ENCODE measurements at regions not wholly inside any gene's neighbourhood (a gene's known extent, or its start where the extent isn't known, plus 50 kb on each side); places are given as distances from the start of the nearest gene placed in this dataset.

DNA sequence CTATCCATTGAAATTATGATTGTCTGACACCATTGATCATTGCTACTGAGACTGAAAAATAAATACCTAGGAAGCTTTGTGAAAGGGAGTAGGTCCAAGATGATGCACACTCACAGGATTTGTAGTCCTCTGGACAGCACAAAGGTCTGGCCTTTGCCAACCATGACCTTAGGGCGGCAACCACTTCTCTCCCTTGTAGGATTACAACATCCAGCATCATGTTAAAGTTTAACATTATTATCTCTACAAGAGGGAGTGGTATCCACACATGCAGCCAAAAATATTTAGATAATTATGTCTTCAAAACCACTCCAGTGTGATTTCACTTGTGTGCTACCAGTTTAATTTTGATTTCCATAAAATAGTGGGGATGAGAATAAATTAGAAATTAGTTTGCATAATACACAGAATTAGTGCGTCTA, 51.1 kb upstream of the NHSL1 start:
- H3K9ac ChIP-seq (ENCODE audit: low read length) = no peak overlapping the region
- no peaks in the 10 kb centered on the region for H3K9me3 ChIP-seq (ENCODE audit: low read length)
- H3K79me2 ChIP-seq (ENCODE audit: low read length) = no peaks in the 10 kb centered on the region

DNA sequence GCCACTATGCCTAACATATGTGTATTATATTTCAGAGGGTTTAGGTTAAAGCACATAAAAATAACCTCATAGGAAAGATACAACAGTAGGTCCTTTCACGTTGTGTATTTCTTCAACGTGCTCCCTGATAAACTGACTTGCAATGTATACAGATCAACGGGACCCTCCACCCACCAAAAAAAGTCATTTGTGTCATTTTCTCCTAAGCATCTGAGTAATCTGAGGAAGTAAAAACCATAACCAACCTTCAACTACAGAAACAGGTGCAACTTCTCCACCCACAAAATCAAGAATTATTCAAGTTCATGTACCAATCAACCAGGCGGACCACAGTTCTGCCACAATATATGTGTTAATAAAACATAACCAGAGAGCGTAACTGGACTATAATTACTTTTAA, 54.9 kb upstream of the NHSL1 start:
- no peaks in the 10 kb centered on the region for H3K27me3 ChIP-seq (ENCODE audit: low read length)
- no peaks in the 10 kb centered on the region for H3K9me3 ChIP-seq (ENCODE audit: low read length)
- H3K9me2 ChIP-seq (replicated peaks; ENCODE audit: insufficient read depth, low read length) = no peaks in the 10 kb centered on the region
- no peak overlapping the region for H3K27ac ChIP-seq (ENCODE audit: low read length)
- no peaks in the 10 kb centered on the region for H4K20me1 ChIP-seq (ENCODE audit: insufficient read depth, low read depth, low read length)
- H3K36me3 ChIP-seq (ENCODE audit: insufficient read depth, low read length) = no peaks in the 10 kb centered on the region
- no peak for DNase-seq
- H3K4me1 ChIP-seq (ENCODE audit: low read length) = peaks cover 4% of the 10 kb centered on the region; the same call in 1 of the 2 replicates
- H3K4me3 ChIP-seq (ENCODE audit: low read length) = no peak overlapping the region
- no peaks in the 10 kb centered on the region for H3K79me2 ChIP-seq (ENCODE audit: low read length)
- no peak overlapping the region for H3K9ac ChIP-seq (ENCODE audit: low read length)
- H2AFZ ChIP-seq (ENCODE audit: low read length) = no peak overlapping the region
- H3K4me2 ChIP-seq (ENCODE audit: low read depth, low read length, poor library complexity, severe bottlenecking) = no peak overlapping the region

More for the DNA sequence above, 51.1 kb upstream of the NHSL1 start:
- Histone ChIP-seq H3K36me3 (ENCODE audit: insufficient read depth, low read length) (no peaks in the 10 kb centered on the region), H3K27ac (ENCODE audit: low read length) (no peak overlapping the region), H3K27me3 (ENCODE audit: low read length) (no peaks in the 10 kb centered on the region), H4K20me1 (ENCODE audit: insufficient read depth, low read depth, low read length) (no peaks in the 10 kb centered on the region), H3K4me3 (ENCODE audit: low read length) (no peak overlapping the region), H3K9me2 (replicated peaks; ENCODE audit: insufficient read depth, low read length) (no peaks in the 10 kb centered on the region), H3K4me1 (ENCODE audit: low read length) (peaks cover 4% of the 10 kb centered on the region; the same call in 1 of the 2 replicates), H3K4me2 (ENCODE audit: low read depth, low read length, poor library complexity, severe bottlenecking) (no peak overlapping the region), H2AFZ (ENCODE audit: low read length) (no peak overlapping the region)
- no peak for DNase-seq

DNA sequence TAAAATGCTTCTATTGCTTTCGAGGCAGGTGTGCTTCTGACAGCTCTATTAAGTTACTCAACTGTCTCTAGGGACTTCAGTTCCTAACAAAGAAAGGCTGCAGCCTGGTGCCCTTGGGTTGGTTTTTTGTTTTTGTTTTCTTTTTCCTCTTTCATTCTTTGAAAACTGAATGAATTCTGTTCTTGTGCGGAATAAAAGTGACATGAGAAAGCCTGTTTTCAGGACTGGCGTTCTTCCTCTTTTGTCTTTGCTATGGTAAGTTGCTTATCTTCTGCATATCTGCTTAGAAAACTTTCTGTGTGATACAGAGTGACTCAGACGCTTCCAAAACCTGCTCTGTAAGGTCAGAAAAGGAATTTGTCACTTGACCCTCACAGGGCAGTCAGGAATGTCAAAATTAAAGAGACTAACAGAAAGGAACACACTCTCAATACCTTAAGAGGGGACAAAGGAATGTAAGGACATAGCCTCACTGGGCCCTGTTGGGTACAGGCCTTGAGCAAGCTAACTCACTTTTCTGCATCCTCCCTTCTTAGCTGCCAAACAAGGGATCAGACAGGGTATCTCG, 56.2 kb upstream of the NHSL1 start:
- Histone ChIP-seq H3K79me2 (ENCODE audit: low read length) (no peaks in the 10 kb centered on the region), H3K9ac (ENCODE audit: low read length) (no peak overlapping the region), H3K4me3 (ENCODE audit: low read length) (no peak overlapping the region), H3K36me3 (ENCODE audit: insufficient read depth, low read length) (no peaks in the 10 kb centered on the region), H3K4me2 (ENCODE audit: low read depth, low read length, poor library complexity, severe bottlenecking) (no peak overlapping the region), H3K9me3 (ENCODE audit: low read length) (no peaks in the 10 kb centered on the region), H3K4me1 (ENCODE audit: low read length) (peaks cover 4% of the 10 kb centered on the region; the same call in 1 of the 2 replicates), H4K20me1 (ENCODE audit: insufficient read depth, low read depth, low read length) (no peaks in the 10 kb centered on the region), H3K9me2 (replicated peaks; ENCODE audit: insufficient read depth, low read length) (no peaks in the 10 kb centered on the region), H2AFZ (ENCODE audit: low read length) (no peak overlapping the region), H3K27ac (ENCODE audit: low read length) (no peak overlapping the region), H3K27me3 (ENCODE audit: low read length) (no peaks in the 10 kb centered on the region)
- DNase-seq = no peak

DNA sequence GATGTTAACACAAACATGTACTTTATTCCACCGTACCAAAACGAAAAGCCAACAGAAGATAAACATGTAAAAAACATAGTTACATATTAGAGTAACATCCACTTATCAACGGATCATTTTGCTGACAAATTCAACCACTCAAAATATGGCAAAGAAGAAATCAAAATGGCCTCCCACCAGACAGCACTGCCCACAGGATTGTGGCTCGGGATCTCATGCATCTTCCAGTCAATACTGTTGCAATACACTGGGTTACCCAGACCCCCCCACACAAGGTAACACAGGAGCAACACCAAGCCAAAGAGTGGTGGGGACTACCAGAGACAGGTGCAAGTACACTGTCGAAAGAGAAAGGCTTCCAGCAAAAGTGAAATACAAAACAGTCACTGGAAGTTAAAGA, 57.9 kb upstream of the NHSL1 start:
- H3K9me3 ChIP-seq (ENCODE audit: low read length) = no peaks in the 10 kb centered on the region
- no peak overlapping the region for H2AFZ ChIP-seq (ENCODE audit: low read length)
- H3K79me2 ChIP-seq (ENCODE audit: low read length) = no peaks in the 10 kb centered on the region
- H3K9ac ChIP-seq (ENCODE audit: low read length) = no peak overlapping the region
- no peak for DNase-seq
- H3K4me1 ChIP-seq (ENCODE audit: low read length) = peaks cover 4% of the 10 kb centered on the region; the same call in 1 of the 2 replicates
- no peaks in the 10 kb centered on the region for H3K36me3 ChIP-seq (ENCODE audit: insufficient read depth, low read length)
- H3K27ac ChIP-seq (ENCODE audit: low read length) = no peak overlapping the region
- no peaks in the 10 kb centered on the region for H3K27me3 ChIP-seq (ENCODE audit: low read length)
- no peak overlapping the region for H3K4me3 ChIP-seq (ENCODE audit: low read length)
- H3K4me2 ChIP-seq (ENCODE audit: low read depth, low read length, poor library complexity, severe bottlenecking) = no peak overlapping the region
- no peaks in the 10 kb centered on the region for H4K20me1 ChIP-seq (ENCODE audit: insufficient read depth, low read depth, low read length)
- no peaks in the 10 kb centered on the region for H3K9me2 ChIP-seq (replicated peaks; ENCODE audit: insufficient read depth, low read length)

DNA sequence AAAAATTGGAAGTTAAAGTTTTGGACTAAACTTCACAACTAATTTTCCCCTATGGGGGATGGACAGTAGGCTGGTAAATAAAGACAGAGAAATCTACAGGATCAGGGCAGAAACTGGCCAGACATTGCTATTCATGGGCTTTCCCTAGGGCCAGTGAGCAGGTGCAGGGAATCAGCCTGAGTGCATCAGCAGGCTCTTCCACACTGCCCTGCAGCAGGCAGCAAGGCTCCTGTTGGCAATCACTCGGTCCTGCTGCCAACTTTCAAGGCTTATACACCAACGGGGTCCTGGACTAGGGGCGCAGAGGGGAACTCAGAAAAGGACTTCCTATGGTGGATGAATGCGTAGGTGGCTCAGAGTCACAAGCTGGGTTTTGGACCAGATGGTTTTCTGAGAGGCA, 59.8 kb upstream of the NHSL1 start:
- Histone ChIP-seq H3K79me2 (ENCODE audit: low read length) (no peaks in the 10 kb centered on the region), H2AFZ (ENCODE audit: low read length) (no peak overlapping the region), H3K9me3 (ENCODE audit: low read length) (no peaks in the 10 kb centered on the region), H3K4me2 (ENCODE audit: low read depth, low read length, poor library complexity, severe bottlenecking) (no peak overlapping the region), H3K9me2 (replicated peaks; ENCODE audit: insufficient read depth, low read length) (no peaks in the 10 kb centered on the region), H3K27ac (ENCODE audit: low read length) (no peak overlapping the region), H3K4me3 (ENCODE audit: low read length) (no peak overlapping the region), H3K9ac (ENCODE audit: low read length) (no peak overlapping the region), H3K4me1 (ENCODE audit: low read length) (peaks cover 4% of the 10 kb centered on the region; the same call in 1 of the 2 replicates), H3K36me3 (ENCODE audit: insufficient read depth, low read length) (no peaks in the 10 kb centered on the region), H4K20me1 (ENCODE audit: insufficient read depth, low read depth, low read length) (no peaks in the 10 kb centered on the region), H3K27me3 (ENCODE audit: low read length) (no peaks in the 10 kb centered on the region)
- no peak for DNase-seq

DNA sequence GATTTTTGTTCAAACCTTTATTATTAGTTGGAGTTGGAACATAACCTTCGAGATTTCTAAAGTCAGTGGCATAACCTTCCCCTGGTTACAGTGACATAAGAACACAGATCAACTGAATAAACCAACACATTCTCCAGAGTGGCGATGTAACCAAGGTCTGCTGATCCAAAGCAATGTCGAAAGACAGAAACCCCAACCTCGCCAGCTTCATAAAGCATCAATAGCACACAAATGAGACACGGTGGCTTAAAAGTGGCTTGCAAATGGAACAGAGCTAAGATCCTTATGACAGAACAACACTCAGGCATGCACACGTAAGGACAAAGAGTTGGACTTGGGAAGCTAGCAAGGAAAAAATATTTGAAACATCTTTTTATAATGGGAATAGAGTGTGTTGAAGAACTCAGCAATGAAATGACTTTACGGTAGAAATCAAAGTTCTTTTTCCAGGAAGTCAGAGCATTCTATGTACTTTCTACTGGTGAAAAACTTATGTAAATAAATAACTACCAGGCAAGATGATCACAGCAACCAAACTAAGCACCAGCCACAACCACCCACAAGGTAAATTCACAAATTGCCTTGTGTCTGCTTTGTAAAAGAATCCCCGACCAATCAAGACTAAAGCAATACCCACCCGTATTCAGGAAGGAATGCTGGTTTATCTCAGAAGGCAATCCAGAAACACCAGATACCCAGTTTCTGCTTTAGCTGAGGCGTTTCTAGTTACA, 61.0 kb upstream of the NHSL1 start:
- Histone ChIP-seq H3K79me2 (ENCODE audit: low read length) (no peaks in the 10 kb centered on the region), H3K9me3 (ENCODE audit: low read length) (no peaks in the 10 kb centered on the region), H3K4me2 (ENCODE audit: low read depth, low read length, poor library complexity, severe bottlenecking) (no peak overlapping the region), H4K20me1 (ENCODE audit: insufficient read depth, low read depth, low read length) (no peaks in the 10 kb centered on the region), H3K36me3 (ENCODE audit: insufficient read depth, low read length) (no peaks in the 10 kb centered on the region), H3K27me3 (ENCODE audit: low read length) (no peaks in the 10 kb centered on the region), H3K4me1 (ENCODE audit: low read length) (peaks cover under 1% of the 10 kb centered on the region; the same call in 1 of the 2 replicates), H3K9ac (ENCODE audit: low read length) (no peak overlapping the region), H3K9me2 (replicated peaks; ENCODE audit: insufficient read depth, low read length) (no peaks in the 10 kb centered on the region), H3K4me3 (ENCODE audit: low read length) (no peak overlapping the region), H2AFZ (ENCODE audit: low read length) (no peak overlapping the region), H3K27ac (ENCODE audit: low read length) (no peak overlapping the region)
- no peak for DNase-seq

DNA sequence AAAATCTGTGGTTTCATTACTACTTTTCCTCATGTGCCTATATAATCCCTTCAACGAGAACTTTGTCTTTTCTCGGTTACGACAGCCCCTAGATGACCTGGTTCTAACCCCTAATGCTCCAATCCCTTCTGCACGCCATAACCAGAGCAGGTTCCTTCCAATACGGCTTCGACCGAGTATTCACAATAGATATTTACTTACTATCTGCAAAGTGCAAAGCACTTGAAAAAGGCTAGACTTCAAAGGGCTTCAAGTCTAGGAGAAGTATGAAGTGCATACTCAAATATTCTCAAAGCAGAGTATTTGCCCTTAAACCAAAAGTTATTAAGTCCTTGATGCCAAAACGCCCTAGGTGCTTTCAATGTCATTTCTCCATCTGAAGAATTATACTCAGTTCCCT, 63.4 kb upstream of the NHSL1 start:
- no peaks in the 10 kb centered on the region for H3K79me2 ChIP-seq (ENCODE audit: low read length)
- no peaks in the 10 kb centered on the region for H3K36me3 ChIP-seq (ENCODE audit: insufficient read depth, low read length)
- H3K9ac ChIP-seq (ENCODE audit: low read length) = no peak overlapping the region
- H3K9me2 ChIP-seq (replicated peaks; ENCODE audit: insufficient read depth, low read length) = no peaks in the 10 kb centered on the region
- H3K4me2 ChIP-seq (ENCODE audit: low read depth, low read length, poor library complexity, severe bottlenecking) = no peak overlapping the region
- no peaks in the 10 kb centered on the region for H3K27me3 ChIP-seq (ENCODE audit: low read length)
- DNase-seq = no peak
- H3K4me1 ChIP-seq (ENCODE audit: low read length) = no peaks in the 10 kb centered on the region
- no peak overlapping the region for H2AFZ ChIP-seq (ENCODE audit: low read length)
- no peak overlapping the region for H3K27ac ChIP-seq (ENCODE audit: low read length)
- H4K20me1 ChIP-seq (ENCODE audit: insufficient read depth, low read depth, low read length) = no peaks in the 10 kb centered on the region
- H3K4me3 ChIP-seq (ENCODE audit: low read length) = no peak overlapping the region
- H3K9me3 ChIP-seq (ENCODE audit: low read length) = no peaks in the 10 kb centered on the region

DNA sequence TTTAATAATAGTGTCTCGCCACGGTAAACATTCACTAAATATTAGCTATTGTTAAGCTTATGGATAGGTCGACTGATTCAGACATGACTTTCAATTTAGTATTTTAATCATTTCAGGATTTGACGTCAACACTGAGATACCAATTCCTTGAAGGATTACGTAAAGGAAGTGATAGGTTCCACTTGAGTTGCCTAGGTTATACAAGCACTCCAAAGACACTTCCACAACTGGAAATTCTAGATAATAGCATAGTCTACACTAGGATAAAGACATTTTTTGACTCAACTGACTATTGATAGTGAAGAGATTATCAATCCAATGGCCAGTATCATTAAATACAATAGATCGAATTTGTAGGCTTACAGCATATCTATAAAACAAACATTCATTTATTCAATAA, 63.9 kb upstream of the NHSL1 start:
- no peaks in the 10 kb centered on the region for H3K4me1 ChIP-seq (ENCODE audit: low read length)
- H3K79me2 ChIP-seq (ENCODE audit: low read length) = no peaks in the 10 kb centered on the region
- no peaks in the 10 kb centered on the region for H3K27me3 ChIP-seq (ENCODE audit: low read length)
- H3K27ac ChIP-seq (ENCODE audit: low read length) = no peak overlapping the region
- H3K9me3 ChIP-seq (ENCODE audit: low read length) = no peaks in the 10 kb centered on the region
- no peaks in the 10 kb centered on the region for H4K20me1 ChIP-seq (ENCODE audit: insufficient read depth, low read depth, low read length)
- H3K9ac ChIP-seq (ENCODE audit: low read length) = no peak overlapping the region
- H3K9me2 ChIP-seq (replicated peaks; ENCODE audit: insufficient read depth, low read length) = no peaks in the 10 kb centered on the region
- DNase-seq = no peak
- no peak overlapping the region for H2AFZ ChIP-seq (ENCODE audit: low read length)
- no peaks in the 10 kb centered on the region for H3K36me3 ChIP-seq (ENCODE audit: insufficient read depth, low read length)
- no peak overlapping the region for H3K4me2 ChIP-seq (ENCODE audit: low read depth, low read length, poor library complexity, severe bottlenecking)
- H3K4me3 ChIP-seq (ENCODE audit: low read length) = no peak overlapping the region
